PC-9 (cell line): ENCODE measurements at regions not wholly inside any gene's neighbourhood (a gene's known extent, or its start where the extent isn't known, plus 50 kb on each side); places are given as distances from the start of the nearest gene placed in this dataset.

ENCODE experiments used
- BruUV-seq: library from RNA; stranded (reverse); fragments of 400-500 nt; replicated peaks from 2 replicates; lab custom pipeline; 2021; lab: Mats Ljungman, UMichigan
- CTCF ChIA-PET: fragments of 300-600 bp; sonication (Branson Sonifier 250); formaldehyde crosslinking; loops from one replicate; lab custom pipeline; 2022; ENCODE audit warnings: antibody characterized with exemption; lab: Charles Lee
- POLR2A ChIA-PET: fragments of 300-600 bp; sonication (Branson Sonifier 250); formaldehyde crosslinking; loops from one replicate; lab custom pipeline; 2022; ENCODE audit warnings: antibody characterized with exemption; ENCODE audit not compliant: unreplicated experiment; lab: Charles Lee
- DNase-seq, 2 experiments: peaks; one replicate each; pipeline versions ENCODE4 v3.0.0 to v3.0.0-alpha.2; 2015 to 2022; ENCODE audit warnings: mixed read lengths in 1 of 2
- H2AFZ ChIP-seq: fragments of 200-600 bp; sonication (generic); 2 replicates; pipeline ENCODE4 v1.8.1; 2017; ENCODE audit warnings: antibody characterized with exemption
- H3F3A ChIP-seq: fragments of 200-600 bp; sonication (generic); 2 replicates; pipeline ENCODE4 v1.8.1; 2017; ENCODE audit warnings: antibody characterized with exemption, mild to moderate bottlenecking, low read depth; ENCODE audit not compliant: insufficient read depth
- H3K27ac ChIP-seq: fragments of 200-600 bp; sonication (generic); 2 replicates; pipeline ENCODE4 v1.6.1; 2016; ENCODE audit warnings: mixed run types
- H3K27me3 ChIP-seq: fragments of 200-600 bp; sonication (generic); 2 replicates; pipeline ENCODE4 v1.6.1; 2016; ENCODE audit warnings: low read depth, mixed run types; ENCODE audit not compliant: insufficient read depth
- H3K36me3 ChIP-seq: fragments of 200-600 bp; sonication (generic); 2 replicates; pipeline ENCODE4 v1.6.1; 2016; ENCODE audit warnings: low read depth, mixed run types
- H3K4me1 ChIP-seq: fragments of 200-600 bp; sonication (generic); replicated peaks from 2 replicates; pipeline ENCODE4 v1.6.1; 2016; ENCODE audit warnings: mixed run types; ENCODE audit not compliant: insufficient read depth
- H3K4me2 ChIP-seq: fragments of 200-600 bp; sonication (generic); 2 replicates; pipeline ENCODE4 v1.6.1; 2017; ENCODE audit warnings: mixed run types
- H3K4me3 ChIP-seq: fragments of 200-600 bp; sonication (generic); 2 replicates; pipeline ENCODE4 v1.6.1; 2016; ENCODE audit warnings: mixed run types
- H3K79me2 ChIP-seq: fragments of 200-600 bp; sonication (generic); 2 replicates; pipeline ENCODE4 v1.6.1; 2017; ENCODE audit warnings: low read depth, mixed run types
- H3K9me2 ChIP-seq: fragments of 200-600 bp; sonication (generic); 2 replicates; pipeline ENCODE4 v1.8.1; 2017; ENCODE audit warnings: mild to moderate bottlenecking; ENCODE audit not compliant: insufficient read depth
- H3K9me3 ChIP-seq: fragments of 200-600 bp; sonication (generic); 2 replicates; pipeline ENCODE4 v1.8.1; 2016; ENCODE audit warnings: low read depth; ENCODE audit not compliant: insufficient read depth
- H4K20me1 ChIP-seq: fragments of 200-600 bp; sonication (generic); 2 replicates; pipeline ENCODE4 v1.8.1; 2017; ENCODE audit not compliant: insufficient read depth
- CTCF ChIP-seq: fragments of 200-600 bp; sonication (generic); conservative IDR thresholded peaks from 2 replicates; pipeline ENCODE4 v1.6.1; 2017; ENCODE audit warnings: mixed run types, antibody characterized with exemption, mild to moderate bottlenecking, moderate library complexity
- EZH2 ChIP-seq: fragments of 200-600 bp; sonication (generic); IDR thresholded peaks from 2 replicates; pipeline ENCODE4 v1.8.0; 2017; ENCODE audit warnings: antibody characterized with exemption, low read depth
- intact Hi-C: fragments of 100-400 bp; cut with micrococcal nuclease; formaldehyde crosslinking; loops from one replicate; pipeline ENCODE4 v1.10.0; 2022; ENCODE audit not compliant: unreplicated experiment

GRCh38 chr18:71250191-71250590 lies 961.3 kb downstream of the SOCS6 start:
- peaks cover 3% of the 10 kb centered on the region; the same call in 1 of the 2 replicates for H3K9me2 ChIP-seq
- ChIA-PET POLR2A (no interaction called here), CTCF (no interaction called here)
- H3K36me3 ChIP-seq: no peaks in the 10 kb centered on the region
- no peak overlapping the region for H3K27ac ChIP-seq
- no peak overlapping the region for H3K4me3 ChIP-seq
- BruUV-seq: no TSS peak
- DNase-seq: no peak
- H3K4me1 ChIP-seq: no peaks in the 10 kb centered on the region
- no peaks in the 10 kb centered on the region; the same call in 1 of the 2 replicates for H4K20me1 ChIP-seq
- H3K27me3 ChIP-seq: no peaks in the 10 kb centered on the region
- H3K4me2 ChIP-seq: no peak overlapping the region
- no peak for TF ChIP-seq EZH2
- H3K9me3 ChIP-seq: no peaks in the 10 kb centered on the region
- H3F3A ChIP-seq: no peaks in the 10 kb centered on the region
- no peaks in the 10 kb centered on the region for H3K79me2 ChIP-seq
- no peak overlapping the region for H2AFZ ChIP-seq
- intact Hi-C loops: no loop called here

GRCh38 chr18:71249791-71250190 lies 960.9 kb downstream of the SOCS6 start:
- H3K9me2 ChIP-seq: peaks cover 3% of the 10 kb centered on the region; the same call in 1 of the 2 replicates
- H3K9me3 ChIP-seq: no peaks in the 10 kb centered on the region
- no peak overlapping the region for H3K4me2 ChIP-seq
- H3F3A ChIP-seq: no peaks in the 10 kb centered on the region
- H3K27ac ChIP-seq: no peak overlapping the region
- intact Hi-C loops: no loop called here
- no peak overlapping the region for H2AFZ ChIP-seq
- no peaks in the 10 kb centered on the region for H3K27me3 ChIP-seq
- H3K4me1 ChIP-seq: no peaks in the 10 kb centered on the region
- no peaks in the 10 kb centered on the region for H3K36me3 ChIP-seq
- CTCF ChIA-PET: no interaction called here
- no peaks in the 10 kb centered on the region for H4K20me1 ChIP-seq
- H3K4me3 ChIP-seq: no peak overlapping the region
- no TSS peak for BruUV-seq
- H3K79me2 ChIP-seq: no peaks in the 10 kb centered on the region
- no peak for DNase-seq
- TF ChIP-seq CTCF: no peak
- POLR2A ChIA-PET: no interaction called here

- no peaks in the 10 kb centered on the region for H3K27me3 ChIP-seq
- POLR2A ChIA-PET: no interaction called here
- intact Hi-C loops: no loop called here
- H4K20me1 ChIP-seq: no peaks in the 10 kb centered on the region
- H3K9me3 ChIP-seq: no peaks in the 10 kb centered on the region
- no peaks in the 10 kb centered on the region for H3K79me2 ChIP-seq
- no peak overlapping the region for H2AFZ ChIP-seq
- H3K36me3 ChIP-seq: no peaks in the 10 kb centered on the region
- no TSS peak for BruUV-seq
- H3K4me2 ChIP-seq: no peak overlapping the region
- H3K27ac ChIP-seq: no peak overlapping the region
- H3K9me2 ChIP-seq: no peaks in the 10 kb centered on the region
- H3K4me3 ChIP-seq: no peak overlapping the region
- no peak for TF ChIP-seq EZH2
- TF ChIP-seq CTCF: no peak
- DNase-seq: no peak
- no peaks in the 10 kb centered on the region for H3K4me1 ChIP-seq
- no peaks in the 10 kb centered on the region for H3F3A ChIP-seq
- CTCF ChIA-PET: no interaction called here
Measured at GRCh38 chr18:71242981-71243380, 954.1 kb downstream of the SOCS6 start.

GRCh38 chr18:71238974-71239624 lies 950.3 kb downstream of the SOCS6 start:
- Histone ChIP-seq H3K36me3 (no peaks in the 10 kb centered on the region), H3K4me1 (no peaks in the 10 kb centered on the region), H3F3A (no peaks in the 10 kb centered on the region), H3K27ac (no peak overlapping the region), H2AFZ (no peak overlapping the region), H4K20me1 (no peaks in the 10 kb centered on the region), H3K9me2 (no peaks in the 10 kb centered on the region), H3K4me2 (no peak overlapping the region), H3K27me3 (no peaks in the 10 kb centered on the region), H3K4me3 (no peak overlapping the region), H3K9me3 (0 out of 2 replicates have a peak, but pooled peaks cover 3% of the 10 kb centered on the region), H3K79me2 (no peaks in the 10 kb centered on the region)
- ChIA-PET POLR2A (no interaction called here), CTCF (no interaction called here)
- no peak for DNase-seq
- no peak for TF ChIP-seq EZH2
- TF ChIP-seq CTCF: no peak
- BruUV-seq: no TSS peak
- intact Hi-C loops: no loop called here
